HG02973 (cell line): ENCODE measurements at regions not wholly inside any gene's neighbourhood (a gene's known extent, or its start where the extent isn't known, plus 50 kb on each side); places are given as distances from the start of the nearest gene placed in this dataset.
"Not testable (repeated sequence)": the region's sequence is repeated elsewhere in the genome, so short reads cannot be mapped to it uniquely, and the experiment has no call there.

ENCODE experiments used
- ATAC-seq: cut with Tn5 transposase; IDR thresholded peaks from one replicate; pipeline ENCODE4 v1.9.1; 2021; ENCODE audit warnings: moderate library complexity; ENCODE audit not compliant: unreplicated experiment

- no peak for ATAC-seq
Measured at GRCh38 chrX:147468600-147468999, 443.1 kb upstream of the FMR1 start.

- ATAC-seq, result no peak
Measured at GRCh38 chrX:147476008-147476407, 435.7 kb upstream of the FMR1 start.

GRCh38 chrX:147478899-147479298, 432.8 kb upstream of the FMR1 start:
- ATAC-seq, result no peak

- no peak for ATAC-seq
Measured at GRCh38 chrX:147485207-147485606, 426.5 kb upstream of the FMR1 start.

- ATAC-seq, result no peak
Measured at GRCh38 chrX:147494365-147494764, 417.4 kb upstream of the FMR1 start.

- no peak for ATAC-seq
Measured at GRCh38 chrX:147498796-147499195, 412.9 kb upstream of the FMR1 start.

- ATAC-seq, result no peak
Measured at GRCh38 chrX:147522981-147523380, 388.7 kb upstream of the FMR1 start.

- no peak for ATAC-seq
Measured at GRCh38 chrX:147533426-147533825, 378.3 kb upstream of the FMR1 start.

GRCh38 chrX:147537172-147537571, 374.5 kb upstream of the FMR1 start:
- ATAC-seq, result no peak

- ATAC-seq, result not testable (repeated sequence)
Measured at GRCh38 chrX:147548023-147548422, 363.7 kb upstream of the FMR1 start.

- ATAC-seq, result no peak
Measured at GRCh38 chrX:147550217-147550616, 361.5 kb upstream of the FMR1 start.

- no peak for ATAC-seq
Measured at GRCh38 chrX:147559191-147559590, 352.5 kb upstream of the FMR1 start.

GRCh38 chrX:147565237-147565636, 346.5 kb upstream of the FMR1 start:
- ATAC-seq, result no peak

GRCh38 chrX:147570483-147570882, 341.2 kb upstream of the FMR1 start:
- ATAC-seq, result no peak

- no peak for ATAC-seq
Measured at GRCh38 chrX:147573266-147573665, 338.5 kb upstream of the FMR1 start.

GRCh38 chrX:147602176-147602696, 309.5 kb upstream of the FMR1 start:
- no peak for ATAC-seq

- ATAC-seq, result no peak
Measured at GRCh38 chrX:147626605-147627004, 285.1 kb upstream of the FMR1 start.

GRCh38 chrX:147635186-147635585, 276.5 kb upstream of the FMR1 start:
- ATAC-seq, result no peak

- ATAC-seq, result no peak
Measured at GRCh38 chrX:147637190-147637589, 274.5 kb upstream of the FMR1 start.

GRCh38 chrX:147646949-147647723, 264.6 kb upstream of the FMR1 start:
- no peak for ATAC-seq

- ATAC-seq, result no peak
Measured at GRCh38 chrX:147675819-147676218, 235.9 kb upstream of the FMR1 start.

GRCh38 chrX:147679356-147680005, 232.2 kb upstream of the FMR1 start:
- ATAC-seq, result no peak
